HG03159 (cell line): ENCODE measurements at regions not wholly inside any gene's neighbourhood (a gene's known extent, or its start where the extent isn't known, plus 50 kb on each side); places are given as distances from the start of the nearest gene placed in this dataset.

ENCODE experiments used
- ATAC-seq: cut with Tn5 transposase; IDR thresholded peaks from one replicate; pipeline ENCODE4 v1.9.1; 2021; ENCODE audit warnings: mild to moderate bottlenecking, moderate library complexity; ENCODE audit not compliant: unreplicated experiment

DNA sequence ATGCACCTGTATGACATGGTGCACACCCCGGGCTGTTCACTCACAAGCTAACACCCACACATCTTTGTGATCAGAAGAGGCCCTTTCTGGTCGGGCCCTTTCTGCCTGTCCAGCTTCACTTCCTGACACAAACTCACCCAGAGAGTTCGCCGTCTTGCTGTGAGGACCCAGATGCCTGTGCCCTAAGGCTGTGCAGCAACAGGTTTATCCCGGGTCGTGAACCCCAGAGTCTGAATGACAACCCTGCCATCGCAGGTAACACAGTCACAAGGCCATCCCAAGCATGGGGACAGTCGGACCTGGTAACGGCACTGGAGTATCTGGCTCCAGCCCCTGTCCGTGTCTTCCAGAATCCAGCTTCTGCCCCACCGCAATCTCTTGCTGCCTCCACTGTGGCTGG, 235.1 kb downstream of the BUD13 start:
- ATAC-seq, result no peak

DNA sequence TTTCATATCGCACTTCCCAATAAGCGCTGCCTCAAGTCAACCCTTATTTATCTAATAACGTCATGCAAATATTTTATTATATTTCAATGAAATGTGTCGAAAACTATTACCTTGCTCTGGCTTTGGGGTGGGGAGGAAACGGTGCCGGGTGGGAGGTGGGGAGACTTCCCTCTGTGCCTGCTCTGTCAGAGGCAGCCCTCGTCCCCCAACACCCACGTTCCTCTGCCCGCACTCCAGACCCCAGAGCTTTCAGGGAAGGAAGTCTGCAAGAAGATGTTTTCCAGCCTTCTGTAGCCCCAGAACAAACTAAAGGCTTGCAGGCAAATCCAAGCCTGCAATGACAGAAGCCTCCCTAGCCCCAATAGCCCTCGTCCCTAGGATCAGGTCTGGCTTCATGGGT, 235.7 kb downstream of the BUD13 start:
- ATAC-seq, result no peak

DNA sequence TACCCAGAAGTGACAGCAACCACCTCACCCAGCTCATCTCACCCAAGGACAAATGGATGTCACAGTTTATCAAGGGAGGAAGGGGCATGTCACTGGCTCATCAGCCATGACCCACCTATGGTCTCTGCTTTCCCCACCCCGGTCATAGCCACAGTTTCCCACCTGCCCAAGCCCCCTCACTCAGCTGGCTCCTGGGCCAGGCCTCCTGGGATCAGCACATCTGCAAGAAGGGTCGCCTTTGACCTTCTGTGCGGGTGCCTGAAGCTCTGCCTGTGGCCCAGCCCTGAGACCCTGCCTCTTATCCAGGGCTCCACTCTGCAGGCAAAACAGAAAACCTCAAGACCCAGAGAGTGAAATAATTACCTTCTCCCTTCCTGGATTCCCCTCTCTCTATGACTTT, 236.4 kb downstream of the BUD13 start:
- no peak for ATAC-seq

DNA sequence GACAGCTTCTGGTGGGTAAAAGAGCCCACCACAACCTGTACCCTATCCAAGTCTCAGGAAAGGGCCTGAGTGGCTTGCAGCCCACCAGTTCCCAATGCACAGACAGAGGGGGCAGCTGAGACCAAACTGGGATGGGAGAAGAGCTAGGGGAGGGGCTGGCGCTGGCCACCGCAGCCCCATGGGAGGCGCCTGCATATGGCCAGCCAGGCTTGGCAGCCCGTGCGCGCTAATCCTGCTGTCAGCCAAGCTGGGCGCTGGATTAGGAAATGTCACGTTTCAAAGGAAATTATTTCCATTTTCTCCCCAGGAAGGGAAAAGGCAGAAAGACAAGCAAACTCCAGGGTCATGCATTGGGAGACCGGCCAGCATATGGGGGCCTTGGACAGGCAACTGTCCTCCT, 236.8 kb downstream of the BUD13 start:
- ATAC-seq, result no peak

DNA sequence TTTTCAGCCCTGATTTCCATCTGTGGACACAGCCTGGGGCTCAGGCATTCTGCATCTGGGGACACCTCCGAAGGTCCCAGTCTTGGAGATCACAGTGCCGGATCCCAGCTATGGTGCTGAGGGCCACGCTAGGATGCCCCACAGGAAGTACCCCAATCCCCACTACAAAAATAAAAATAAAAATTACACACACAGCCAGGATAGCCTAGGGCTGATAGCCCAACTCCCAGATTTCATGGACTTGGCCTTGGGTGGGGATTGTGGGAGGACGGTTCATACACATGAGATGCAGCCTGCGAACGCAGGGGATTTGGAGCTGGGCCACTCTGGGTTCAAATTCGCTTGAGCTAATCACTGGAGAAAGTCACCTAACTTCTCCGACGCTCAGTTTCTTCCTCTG, 237.7 kb downstream of the BUD13 start:
- ATAC-seq, result no peak

DNA sequence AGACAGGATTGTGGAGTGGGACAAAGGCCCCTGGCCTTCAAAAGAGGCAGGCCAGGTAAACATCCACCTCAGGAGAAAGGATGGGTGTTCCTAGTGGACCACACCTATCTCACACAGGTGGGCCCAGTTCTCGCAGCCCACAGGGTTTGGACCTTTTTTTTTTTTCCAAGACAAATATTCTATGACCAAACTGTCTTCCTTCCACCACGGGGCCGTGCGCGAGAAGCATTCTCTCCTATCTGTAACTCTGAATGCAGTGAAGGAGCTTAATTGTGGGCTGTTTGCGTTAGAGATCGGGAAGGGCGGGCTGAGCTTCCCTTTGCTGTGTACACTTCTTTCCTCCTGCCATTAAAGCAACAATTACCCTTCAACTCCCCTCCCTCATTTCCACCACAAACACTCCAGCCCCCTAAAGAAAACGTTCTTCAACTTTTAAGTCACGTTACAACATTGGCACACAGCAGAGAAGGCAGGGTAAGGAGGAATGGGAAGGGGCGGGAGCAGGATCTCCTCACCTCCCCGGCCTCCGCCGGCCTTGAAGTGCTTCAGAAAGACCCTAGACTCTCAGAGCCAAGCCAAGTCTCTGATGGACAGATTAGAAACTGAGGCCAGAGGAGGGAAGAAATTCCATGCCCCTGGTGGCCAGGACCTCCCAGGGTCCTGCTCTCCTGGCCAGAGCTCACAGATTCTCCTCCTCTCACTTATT, 238.4 kb downstream of the BUD13 start:
- no peak for ATAC-seq

DNA sequence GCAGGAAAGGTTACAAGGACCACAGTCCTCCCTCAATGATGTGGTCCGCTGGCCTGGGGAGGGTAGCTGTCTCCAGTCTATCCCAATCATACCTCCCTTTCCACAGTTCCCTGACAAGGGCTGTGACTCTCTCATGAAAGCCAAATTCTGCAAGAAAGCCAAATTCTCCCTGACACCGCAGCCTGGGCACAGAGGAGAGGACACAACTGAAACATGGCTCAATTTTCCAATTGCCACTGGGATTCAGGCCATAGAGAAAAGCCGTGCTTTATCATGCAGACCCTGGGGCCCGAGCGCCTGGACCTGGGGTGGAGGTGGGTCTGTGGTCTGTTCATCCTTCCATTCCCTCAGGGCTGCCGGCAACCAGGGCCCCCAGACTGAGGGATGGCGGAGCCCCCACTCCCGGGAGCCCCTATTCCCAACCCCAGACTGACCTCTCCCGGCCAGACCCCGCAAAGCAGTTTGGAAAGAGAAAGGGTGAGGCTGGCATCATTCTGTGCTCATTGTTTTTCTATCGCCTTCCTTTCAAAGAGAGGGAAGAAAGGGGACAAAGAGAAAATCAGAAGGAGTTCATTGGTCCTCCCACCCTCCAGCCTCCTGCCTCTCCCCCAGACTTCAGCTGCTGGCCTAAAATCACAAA, 239.5 kb downstream of the BUD13 start:
- no peak for ATAC-seq

DNA sequence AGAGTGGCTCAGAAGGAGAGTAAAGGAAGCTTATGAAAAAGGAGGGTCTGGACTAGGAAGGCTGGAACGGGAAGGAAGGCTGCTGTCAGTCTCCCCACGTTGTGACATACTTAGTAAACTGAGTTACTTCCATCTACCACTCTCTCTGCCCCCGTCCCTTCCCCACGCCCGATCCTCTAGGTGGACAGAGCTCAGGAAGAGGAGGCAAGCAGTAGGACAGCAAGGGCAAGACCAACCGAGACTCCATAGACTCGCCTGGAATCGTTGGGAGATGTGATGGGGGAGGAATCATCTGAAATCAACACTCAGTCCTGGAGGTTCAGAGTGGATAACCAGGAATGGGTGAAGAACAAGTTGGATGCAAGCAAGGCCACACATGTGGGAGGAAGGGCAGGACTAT, 240.7 kb downstream of the BUD13 start:
- ATAC-seq, result no peak

DNA sequence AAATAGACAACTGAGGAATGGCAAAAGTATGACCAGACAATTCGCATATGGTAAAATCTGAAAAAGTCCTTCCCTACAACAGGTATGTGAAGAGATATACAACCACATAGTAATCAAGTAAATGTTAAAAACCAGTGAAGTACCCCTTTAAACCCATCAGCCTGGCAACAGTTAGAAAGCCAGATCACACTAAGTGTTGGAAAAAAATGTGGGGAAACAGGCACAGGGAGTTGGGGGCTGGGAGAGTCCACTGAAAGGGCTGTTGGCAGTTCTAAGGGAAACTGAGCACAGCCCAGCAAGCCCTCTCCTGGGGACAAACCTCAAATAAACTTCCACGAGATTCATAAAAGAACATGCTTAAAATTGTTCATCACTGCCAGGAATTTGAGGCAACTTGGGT, 242.1 kb downstream of the BUD13 start:
- ATAC-seq, result no peak

DNA sequence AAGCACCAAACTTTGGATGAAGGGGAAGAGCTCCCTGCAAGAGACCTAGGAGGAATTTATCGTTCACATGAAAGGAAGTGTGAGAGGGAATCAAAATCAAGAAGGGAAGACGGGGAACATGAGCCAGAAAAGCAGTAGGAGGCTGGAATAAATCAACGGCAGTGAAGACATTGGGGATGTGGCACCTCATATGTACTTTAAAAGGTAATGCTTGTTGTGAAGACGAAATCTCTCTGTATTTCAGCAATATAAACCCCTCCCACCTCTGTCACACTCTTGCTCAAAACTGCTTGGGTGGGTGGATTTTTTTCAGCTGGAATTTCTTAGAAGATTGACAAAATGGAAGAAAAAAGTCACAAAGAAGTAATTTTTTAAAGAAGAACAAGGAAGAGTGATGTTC, 243.5 kb downstream of the BUD13 start:
- ATAC-seq, result no peak

DNA sequence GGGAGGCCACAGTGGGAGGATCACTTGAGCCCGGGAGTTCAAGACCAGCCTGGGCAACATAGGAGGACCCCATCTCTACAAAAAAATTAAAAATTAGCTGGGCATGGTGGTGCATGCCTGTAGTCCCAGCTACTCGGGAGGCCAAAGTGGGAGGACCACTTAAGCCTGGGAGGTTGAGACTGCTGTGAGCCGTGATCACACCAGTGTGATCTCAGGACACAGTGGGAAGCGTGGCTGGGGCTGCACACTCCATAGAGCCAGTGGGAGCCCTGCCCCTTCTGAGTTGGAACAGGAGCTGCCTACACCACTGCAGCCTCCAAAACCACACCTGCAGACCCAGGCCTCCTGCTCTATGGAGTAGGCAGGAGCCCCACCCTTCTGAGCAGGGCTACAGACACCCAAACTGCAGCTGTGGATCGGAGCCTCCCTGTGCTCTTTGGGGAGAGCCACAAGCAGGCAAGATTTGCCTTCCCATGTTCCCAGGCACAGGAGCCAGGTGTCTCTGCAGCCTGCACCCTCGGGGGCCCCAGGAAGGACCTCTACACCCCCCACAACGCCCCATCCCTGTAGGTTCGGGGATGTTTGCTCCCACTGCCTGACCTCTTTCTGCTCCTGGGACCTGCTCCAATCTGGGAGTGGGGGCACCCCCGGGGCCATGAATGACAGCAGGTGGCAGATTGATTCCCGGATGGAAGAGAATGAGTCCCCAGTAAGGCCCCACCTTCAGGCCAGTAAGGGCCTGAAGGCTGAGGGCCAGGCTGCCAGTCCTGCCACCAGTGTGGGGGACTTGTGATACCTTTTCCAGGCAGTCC, 245.4 kb downstream of the BUD13 start:
- no peak for ATAC-seq

DNA sequence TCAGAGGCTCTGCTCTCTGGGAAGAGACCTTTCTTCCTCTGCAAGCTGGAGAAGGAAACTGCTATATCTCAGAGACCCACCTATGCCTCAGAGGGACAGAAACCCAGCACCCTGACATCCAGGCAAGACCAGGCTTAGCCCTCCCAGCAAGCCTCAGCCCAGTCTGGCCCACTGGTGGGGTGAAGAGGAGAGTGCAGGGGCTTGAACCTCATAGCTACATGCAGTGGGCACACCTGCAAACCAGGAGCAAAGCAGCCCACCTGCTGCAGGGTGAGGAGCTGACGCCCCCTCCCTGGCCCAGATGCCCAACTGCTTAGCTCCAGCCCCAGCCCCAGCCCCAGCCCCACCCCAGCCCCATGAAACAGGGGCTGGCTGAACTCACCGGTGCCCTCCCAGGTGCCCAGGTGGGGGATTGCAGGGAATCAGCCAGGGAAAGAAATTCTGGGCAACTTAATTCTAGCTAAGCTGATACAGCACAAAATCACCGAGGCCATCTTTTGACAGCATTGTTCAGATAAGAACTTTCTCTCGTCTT, 246.8 kb downstream of the BUD13 start:
- no peak for ATAC-seq

DNA sequence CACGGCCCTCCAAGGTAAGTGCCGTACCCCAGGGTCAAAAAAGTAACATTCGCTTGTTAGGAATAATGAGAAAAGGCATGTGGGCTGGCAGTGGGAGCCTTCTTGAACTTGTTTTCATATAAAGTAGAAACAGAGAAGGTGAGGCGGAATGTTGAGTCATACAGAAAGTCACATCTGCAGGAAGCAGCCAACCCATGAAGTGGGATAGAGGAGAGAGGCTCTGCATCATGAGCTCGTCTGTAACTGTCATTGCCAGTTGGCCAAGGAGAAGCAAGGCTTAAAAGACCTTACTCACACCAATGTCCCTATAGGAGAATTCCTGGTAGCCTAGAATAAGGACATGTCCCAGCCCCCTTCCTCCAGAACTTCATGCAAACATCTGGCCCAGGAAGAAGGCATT, 253.3 kb downstream of the BUD13 start:
- peak; percentile 77 for ATAC-seq

DNA sequence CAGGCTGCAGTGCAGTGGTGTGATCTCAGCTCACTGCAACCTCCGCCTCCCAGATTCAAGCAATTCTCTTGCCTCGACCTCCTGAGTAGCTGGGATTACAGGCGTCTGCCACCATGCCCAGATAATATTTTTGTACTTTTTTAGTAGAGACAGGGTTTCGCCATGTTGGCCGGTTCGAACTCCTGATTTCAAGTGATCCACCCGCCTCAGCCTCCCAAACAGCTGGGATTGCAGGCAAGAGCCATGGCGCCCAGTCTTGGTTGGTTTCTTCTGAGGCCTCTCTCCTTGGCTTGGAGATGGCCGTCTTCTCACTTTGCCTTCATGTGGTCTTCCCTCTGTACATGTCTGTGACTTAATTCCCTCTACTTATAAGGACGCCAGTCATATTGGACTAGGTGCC, 254.6 kb downstream of the BUD13 start:
- no peak for ATAC-seq

DNA sequence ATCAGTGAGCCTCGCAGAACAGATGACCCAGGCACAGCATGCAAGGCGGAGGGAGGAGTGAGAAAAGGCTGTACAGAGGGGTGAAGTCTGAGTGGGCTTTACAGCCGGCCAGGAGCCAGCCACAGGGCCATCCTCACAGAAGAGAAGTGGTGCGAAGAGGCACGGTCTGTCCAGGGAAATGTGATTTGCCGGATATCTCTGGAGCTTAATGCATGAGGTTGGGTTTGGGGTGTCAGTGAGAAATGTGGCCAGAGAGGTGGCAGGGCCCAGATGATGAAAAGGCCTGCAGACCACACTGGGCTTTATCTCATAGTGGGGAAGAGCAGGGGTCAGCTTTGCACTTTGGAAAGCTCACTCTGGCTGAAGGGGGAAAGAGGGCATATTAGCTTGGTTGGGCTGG, 255.2 kb downstream of the BUD13 start:
- no peak for ATAC-seq

DNA sequence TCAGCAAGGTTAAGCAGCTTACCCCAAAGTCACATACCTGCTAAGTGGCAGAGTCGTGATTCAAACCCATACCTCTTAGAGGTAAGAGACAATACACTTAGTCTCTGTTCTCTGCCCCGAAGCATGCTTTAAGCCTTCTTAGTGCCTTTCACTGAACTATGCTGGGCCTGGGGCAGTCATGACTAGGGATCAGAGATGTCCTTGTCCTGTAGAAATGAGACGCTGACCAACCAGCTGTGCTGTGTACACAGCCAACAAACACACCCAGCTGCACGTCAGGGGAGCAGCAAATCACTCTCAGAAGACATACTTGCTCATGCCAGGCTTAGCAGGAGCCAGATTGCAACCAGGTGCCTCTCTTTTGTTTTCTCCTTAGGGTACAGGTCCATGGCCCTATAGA, 255.7 kb downstream of the BUD13 start:
- ATAC-seq, result no peak

DNA sequence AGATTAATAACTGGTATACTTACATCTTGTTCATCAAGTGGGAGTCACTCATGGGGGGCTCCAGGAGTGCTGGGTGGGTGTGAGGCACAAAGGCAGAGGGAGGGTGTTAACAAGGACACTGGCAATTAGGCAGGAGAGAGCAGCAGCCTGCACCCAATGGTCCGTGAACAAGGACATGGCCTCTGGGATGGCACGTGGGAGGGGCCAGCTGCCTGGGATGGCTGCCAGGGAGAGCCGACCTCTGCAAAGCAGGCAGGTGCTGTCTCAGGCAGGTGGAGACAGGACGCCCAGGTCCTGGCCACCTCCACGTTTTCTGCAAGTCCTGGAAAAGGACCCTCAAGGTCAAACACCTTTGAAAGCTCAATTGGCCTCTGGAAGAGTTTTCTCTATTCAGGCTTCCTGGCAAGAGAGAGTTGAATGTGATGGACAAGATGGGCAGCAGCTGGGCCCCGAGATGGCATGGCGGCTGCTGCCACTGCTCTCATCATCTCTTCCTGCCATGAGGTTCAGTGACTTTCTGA, 257.1 kb downstream of the BUD13 start:
- ATAC-seq, result no peak

DNA sequence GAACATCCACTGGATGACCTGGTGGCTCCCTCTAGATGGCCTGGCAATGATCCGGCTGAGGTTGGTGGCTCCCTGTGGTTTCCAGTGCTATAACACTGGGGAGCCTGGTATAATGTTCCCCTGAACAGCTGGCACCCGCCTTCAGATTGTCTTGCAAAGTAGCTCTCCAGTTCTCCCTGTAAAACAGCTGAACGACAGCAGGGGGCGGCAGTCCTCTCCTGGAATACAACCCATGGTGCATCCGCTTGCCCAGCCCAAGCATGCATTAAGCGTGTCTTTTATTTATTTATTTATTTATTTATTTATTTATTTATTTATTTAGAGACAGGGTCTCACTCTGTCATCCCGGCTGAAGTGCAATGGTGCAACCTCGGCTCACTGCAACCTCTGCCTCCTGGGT, 258.9 kb downstream of the BUD13 start:
- ATAC-seq, result no peak

DNA sequence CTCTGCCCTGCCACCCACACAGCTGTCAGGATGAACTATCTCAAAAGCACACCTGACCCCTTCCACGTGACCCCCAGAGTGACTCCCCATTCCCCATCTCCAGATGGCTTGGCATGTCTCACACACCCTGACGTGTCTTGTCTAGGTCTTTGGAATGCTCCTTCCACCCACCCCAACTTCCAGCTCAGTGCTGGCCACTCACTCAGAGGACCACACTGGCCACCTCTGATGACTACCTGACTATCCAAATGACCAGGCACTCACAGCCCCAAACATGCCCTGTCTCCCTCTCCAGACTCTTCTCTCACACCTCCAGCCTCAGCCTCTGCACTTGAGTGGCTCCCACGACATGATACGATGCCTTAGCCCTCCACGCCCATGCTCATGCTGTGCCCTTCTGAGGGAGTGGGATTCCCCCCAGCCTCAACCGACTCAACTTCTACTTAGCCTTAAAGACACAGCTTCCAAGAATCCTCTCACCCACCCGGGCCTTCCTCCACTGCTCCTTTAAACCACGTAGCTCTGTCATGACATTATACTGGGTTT, 259.4 kb downstream of the BUD13 start:
- ATAC-seq, result no peak

DNA sequence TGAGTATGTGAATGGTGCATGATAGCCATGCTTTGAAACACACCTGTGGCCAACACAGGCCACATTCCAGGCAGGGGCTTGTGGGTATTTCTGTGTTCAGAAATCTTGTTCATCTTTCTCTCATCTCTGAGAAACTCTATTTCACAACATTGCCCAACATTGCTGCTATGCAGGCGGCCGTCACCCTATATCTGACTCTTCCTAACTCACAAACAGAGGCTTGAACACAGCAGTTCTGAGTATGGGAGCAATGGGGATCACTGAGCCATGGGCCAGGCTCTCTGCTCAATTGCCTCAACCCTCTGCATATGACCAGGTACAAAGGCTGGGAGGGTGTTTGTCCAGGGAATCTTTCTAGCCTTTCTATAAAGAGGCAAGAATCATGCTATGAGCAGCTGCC, 259.9 kb downstream of the BUD13 start:
- ATAC-seq, result no peak

DNA sequence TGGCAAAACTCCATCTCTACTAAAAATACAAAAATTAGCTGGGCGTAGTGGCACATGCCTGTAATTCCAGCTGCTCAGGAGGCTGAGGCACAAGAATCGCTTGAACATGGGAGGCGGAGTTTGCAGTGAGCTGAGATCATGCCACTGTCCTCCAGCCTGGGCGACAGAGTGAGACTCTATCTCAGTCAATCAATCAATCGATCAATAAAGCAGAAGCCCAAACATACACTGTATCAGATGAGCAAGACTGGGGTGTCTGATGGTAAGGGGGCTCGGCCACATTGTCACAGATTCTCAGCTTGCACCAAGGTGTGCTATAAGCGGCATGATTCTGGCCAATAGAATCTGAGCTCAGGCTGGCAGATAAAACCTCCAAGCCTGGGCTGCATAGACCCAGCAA, 261.1 kb downstream of the BUD13 start:
- no peak for ATAC-seq
